GM18520 (cell line): ENCODE measurements at regions not wholly inside any gene's neighbourhood (a gene's known extent, or its start where the extent isn't known, plus 50 kb on each side); places are given as distances from the start of the nearest gene placed in this dataset.

Source experiments
- ATAC-seq: cut with Tn5 transposase; IDR thresholded peaks from one replicate; pipeline ENCODE4 v1.9.1; 2021; ENCODE audit not compliant: unreplicated experiment

- no peak for ATAC-seq
Observed at GRCh38 chr2:205902041-205902899, 183.7 kb downstream of the INO80D start.

DNA sequence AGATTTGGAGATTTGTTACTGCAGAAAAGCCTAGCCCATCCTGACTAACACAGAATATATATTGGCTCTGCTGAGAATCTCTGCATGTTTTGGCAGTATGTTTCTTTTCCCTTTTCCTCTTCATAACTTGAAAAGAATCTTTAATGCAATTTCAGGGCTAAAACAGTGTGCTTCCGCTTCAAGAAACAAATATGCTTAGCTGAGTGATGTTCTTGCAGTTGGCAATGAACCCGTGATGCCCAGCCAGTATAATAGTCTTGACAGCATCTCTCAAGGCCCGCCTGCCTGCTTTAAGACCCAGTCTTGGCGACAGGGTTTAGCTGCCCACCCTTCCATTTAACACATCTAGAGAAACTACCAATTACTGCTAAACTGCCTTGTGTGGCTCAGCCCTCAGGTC lies 184.5 kb downstream of the INO80D start:
- no peak for ATAC-seq

GRCh38 chr2:205898744-205899143 lies 187.2 kb downstream of the INO80D start:
- no peak for ATAC-seq

DNA sequence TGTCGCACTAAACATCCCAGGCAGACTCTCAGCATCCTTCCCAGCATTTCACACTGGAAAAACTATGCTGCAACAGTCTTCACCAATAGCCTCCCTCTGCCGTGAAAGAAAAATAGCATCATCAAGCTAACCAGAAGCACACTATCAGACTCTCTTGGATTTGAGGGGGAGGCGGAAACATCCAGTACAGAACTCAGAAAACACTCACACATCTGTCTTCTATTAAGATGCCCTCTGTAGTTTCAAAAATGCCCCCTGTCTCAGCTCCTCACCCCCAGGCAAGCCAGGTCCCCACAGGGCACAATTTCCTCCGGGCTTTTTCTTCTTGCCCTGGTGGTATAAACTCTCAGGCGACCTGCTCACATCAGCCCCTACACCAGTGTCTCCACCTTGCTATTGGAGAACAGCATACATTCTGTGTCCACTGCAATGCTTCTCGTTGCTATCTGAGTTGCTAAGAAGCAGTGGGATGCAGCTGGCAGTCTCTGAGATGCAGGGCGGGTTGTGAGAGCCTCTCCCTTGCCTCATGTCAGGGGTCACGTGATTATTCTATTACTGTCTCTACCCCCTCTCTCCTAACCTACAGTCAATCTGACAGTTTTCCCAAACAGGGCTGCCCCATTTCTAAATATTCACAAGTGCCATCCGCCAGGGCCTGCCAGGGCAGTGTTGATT lies 189.9 kb downstream of the INO80D start:
- ATAC-seq, result no peak

GRCh38 chr2:205892665-205893259 lies 193.2 kb downstream of the INO80D start:
- ATAC-seq, result no peak

DNA sequence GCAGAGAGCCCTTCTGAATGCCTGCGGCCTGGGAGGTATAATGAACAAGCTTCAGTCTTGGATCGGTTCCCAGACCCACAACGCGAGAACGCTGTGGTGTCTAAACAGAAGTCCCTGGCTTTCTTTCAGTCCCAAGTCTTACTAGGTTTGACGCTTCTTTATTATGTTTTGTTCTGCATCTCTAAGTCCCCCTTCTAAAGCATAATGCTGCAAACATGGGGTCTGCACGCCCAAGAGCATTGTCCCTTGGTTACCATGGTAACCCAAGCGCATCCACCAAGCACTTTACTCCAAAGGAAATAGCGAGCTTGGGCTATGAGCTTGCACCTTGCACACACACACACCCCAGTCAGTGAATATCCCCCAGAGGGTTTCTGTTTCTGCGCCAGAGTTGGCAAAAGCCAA lies 193.7 kb downstream of the INO80D start:
- ATAC-seq, result no peak

DNA sequence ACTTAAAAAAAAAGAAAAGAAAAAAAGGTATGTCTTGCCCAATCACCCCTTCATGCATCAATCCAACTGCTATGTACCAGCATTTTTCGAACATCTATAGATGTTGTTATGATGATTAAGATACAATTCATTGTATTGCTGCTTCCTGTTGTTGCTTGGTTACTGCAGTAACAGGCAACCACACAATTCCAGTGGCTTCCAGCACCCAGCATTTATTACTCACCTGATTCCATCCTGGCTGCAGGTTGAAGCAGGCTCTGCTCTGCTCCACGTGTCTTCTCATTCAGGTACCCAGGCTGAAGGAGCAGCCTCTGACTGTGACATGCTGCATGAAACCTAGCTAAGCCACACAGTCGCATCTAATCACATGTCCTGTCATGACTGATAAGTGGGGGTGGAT lies 196.9 kb downstream of the INO80D start:
- no peak for ATAC-seq

DNA sequence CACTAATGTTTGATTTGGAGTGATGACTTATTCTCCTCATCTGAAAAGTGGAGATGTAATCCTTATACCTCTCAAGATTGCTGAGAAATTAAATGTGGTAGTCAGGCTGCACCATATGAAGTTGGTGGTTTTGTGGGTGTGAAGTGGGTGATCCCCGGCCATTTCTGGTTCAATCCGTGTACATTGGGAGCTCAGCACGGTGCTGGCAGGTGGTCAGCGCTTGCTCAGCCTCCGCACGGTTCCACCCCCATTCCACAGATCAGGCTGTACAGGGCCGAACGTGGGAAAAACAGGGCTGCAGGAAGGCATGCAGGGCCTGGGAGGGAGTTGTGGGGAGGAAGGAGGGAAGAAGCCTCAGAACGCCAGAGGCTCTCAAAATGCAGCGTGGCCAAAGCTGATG lies 198.3 kb downstream of the INO80D start:
- ATAC-seq, result no peak

DNA sequence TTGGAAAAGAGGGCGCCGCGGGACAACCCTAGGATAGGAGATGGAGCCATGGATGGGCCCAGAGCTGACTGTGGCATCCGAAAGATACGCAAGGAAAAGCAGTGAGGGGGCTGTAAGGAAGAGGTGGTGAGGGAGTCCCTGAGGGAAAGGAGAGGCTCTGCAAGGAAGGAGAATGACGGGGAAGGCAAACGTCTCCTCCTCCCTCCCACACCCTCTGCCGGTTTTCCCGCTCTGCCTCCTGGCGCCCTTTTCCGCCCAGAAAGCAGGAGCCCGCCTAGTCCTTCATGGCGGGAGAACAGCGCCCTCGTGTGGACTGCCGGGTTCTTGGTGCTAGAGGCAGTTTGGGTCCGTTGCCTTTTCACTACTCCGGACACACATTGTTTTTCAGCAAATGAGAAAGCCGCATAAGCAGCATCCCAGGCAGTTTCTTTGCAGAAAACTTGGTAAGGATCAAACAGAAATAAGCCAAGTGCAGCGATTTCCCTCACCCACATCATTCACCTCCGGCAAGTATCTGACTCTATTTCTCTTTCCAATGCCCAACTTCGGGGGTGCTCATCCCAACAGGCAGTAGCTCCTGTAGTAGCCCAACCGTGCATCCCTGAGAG lies 200.4 kb downstream of the INO80D start:
- ATAC-seq, result no peak

GRCh38 chr2:205883965-205884364 lies 201.7 kb downstream of the NRP2 start:
- no peak for ATAC-seq

- ATAC-seq, result no peak
Observed at GRCh38 chr2:205882806-205883425, 200.6 kb downstream of the NRP2 start.

DNA sequence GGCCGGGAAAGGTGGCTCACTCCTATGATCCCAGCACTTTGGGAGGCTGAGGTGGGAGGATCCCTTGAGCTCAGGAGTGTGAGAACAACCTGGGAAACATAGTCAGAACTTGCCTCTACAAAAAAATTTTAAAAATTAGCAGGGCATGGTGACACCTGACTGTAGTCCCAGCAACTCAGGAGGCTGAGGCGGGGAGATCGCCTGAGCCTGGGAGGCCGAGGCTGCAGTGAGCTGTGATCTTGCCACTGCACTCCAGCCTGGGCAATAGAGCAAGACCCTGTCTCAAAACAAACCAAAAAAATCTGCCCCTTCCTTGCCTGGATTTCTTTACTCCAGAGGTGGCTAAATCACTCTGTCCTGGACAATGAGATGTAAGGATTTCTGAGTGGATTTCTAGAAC lies 197.7 kb downstream of the NRP2 start:
- ATAC-seq, result no peak

DNA sequence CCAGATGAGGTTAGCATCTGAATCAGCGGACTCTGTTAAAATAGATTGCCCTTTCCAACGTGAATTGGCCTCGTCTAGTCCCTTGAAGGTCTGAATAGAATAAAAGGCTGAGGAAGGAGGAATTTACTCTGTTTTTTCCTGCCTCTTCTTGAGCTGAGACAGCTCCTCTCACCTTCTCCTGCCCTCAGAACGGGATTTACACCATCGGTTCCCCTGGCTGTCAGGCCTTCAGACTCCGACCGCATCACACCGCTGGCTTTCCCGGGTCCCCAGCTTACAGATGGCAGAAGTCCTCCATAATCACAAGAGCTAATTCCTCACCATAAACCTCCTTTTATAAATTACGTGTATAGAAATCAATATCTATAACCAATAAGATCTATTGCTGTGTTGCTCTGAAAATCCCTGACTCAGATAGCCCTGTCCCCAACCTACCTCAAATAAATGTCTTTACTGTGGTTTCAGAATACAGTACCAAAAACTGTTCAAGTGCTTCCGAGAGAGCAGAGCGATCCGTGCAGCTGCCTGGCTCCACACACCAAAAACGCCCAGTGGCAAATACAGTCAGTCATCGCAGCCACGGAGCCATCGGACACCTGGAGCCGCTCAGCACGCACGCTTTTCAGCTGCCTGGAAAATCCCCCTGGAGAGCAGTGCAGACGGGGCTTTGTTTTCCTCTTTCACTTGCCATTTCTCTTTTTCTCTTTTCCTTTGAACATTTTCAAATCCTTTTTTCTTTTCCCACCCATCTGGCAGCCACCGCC lies 196.9 kb downstream of the NRP2 start:
- no peak for ATAC-seq

DNA sequence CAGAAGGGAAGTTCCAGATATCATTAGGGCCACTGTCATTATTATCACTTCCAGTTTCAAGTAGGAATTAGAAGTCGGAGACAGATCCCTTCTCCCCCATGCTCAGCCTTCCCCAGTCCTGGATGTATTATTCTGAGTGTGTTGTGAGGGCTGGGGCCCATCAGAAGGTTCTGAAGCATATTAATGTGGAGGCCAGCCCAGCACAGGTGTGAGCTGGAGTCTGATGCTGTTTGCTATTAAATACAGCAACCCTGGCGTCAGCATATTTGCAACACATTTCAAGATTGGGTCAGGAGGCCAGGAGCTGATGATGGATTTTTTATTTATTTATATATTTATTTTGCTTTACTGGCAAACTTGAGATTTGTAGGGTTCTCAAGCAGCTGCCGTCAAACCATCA lies 195.2 kb downstream of the NRP2 start:
- no peak for ATAC-seq

DNA sequence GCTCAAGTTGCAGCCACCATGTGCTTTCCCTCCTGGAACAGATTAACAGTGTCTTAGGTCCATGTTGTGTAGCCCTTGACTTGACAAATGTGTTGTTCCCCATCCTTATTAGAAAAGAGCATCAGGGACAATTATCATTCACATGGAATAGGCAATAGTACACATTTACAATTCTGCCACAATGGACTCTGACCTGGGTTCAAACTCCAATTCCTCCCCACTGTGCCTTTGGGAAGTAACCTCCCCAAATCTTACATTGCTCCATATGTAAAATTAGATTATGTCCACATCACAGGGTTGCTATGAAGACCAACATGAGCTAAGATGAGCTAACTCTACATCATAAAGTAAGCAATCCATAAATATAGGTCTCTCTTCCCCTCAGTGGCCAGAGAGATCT lies 193.8 kb downstream of the NRP2 start:
- ATAC-seq, result no peak

- ATAC-seq, result no peak
Observed at GRCh38 chr2:205872716-205873115, 190.4 kb downstream of the NRP2 start.

- no peak for ATAC-seq
Observed at GRCh38 chr2:205869439-205869838, 187.1 kb downstream of the NRP2 start.

- no peak for ATAC-seq
Observed at GRCh38 chr2:205868773-205869333, 186.6 kb downstream of the NRP2 start.

GRCh38 chr2:205868053-205868452 lies 185.8 kb downstream of the NRP2 start:
- ATAC-seq, result no peak

DNA sequence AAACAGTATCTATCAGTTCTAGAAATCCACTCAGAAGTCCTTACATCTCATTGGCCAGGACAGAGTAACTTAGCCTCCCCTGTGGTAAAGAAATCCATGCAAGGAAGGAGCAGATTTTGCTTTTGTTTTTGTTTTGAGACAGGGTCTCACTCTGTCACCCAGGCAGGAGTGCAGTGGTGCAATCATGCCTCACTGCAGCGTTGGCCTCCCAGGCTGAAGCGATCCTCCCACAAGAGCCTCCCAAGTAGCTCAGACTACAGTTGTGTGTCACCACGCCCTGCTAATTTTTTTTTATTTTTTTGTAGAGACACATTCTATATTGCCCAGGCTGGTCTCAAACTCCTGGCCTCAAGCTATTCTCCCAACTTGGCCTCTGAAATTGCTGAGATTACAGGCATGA lies 185.1 kb downstream of the NRP2 start:
- no peak for ATAC-seq
